OCI-LY3 (cell line): ENCODE measurements at regions not wholly inside any gene's neighbourhood (a gene's known extent, or its start where the extent isn't known, plus 50 kb on each side); places are given as distances from the start of the nearest gene placed in this dataset.

ENCODE experiments used
- CTCF ChIP-seq: fragments of 200-600, 300-600 bp; sonication (generic); IDR thresholded peaks from 2 replicates; pipeline ENCODE4 v1.5.1; 2014; ENCODE audit warnings: antibody characterized with exemption, low read length, low read depth
- EZH2phosphoT487 ChIP-seq: fragments of 200-600 bp; shearing (Covaris generic); IDR thresholded peaks from 2 replicates; pipeline ENCODE4 v1.6.1; 2018; ENCODE audit warnings: antibody characterized with exemption, mixed run types, low read depth

- TF ChIP-seq CTCF (no peak), EZH2phosphoT487 (no peak)
Observed at GRCh38 chr6:128759447-128759846, 123.5 kb upstream of the LAMA2 start.
